Gastroesophageal sphincter (tissue), 4 donors: ENCODE measurements at regions not wholly inside any gene's neighbourhood (a gene's known extent, or its start where the extent isn't known, plus 50 kb on each side); places are given as distances from the start of the nearest gene placed in this dataset.

Experiments
- ATAC-seq: fragments of 150-250 bp; one replicate; pipeline ENCODE4 v1.9.1; 2016; ENCODE audit warnings: mild to moderate bottlenecking, moderate library complexity
- H3K27ac ChIP-seq, 4 donors: fragments of 200-600 bp; sonication (generic) in 3 of 4; 1 replicate in 3 of 4; 2 replicates in 1 of 4; pipeline ENCODE4 v1.5.1; 2016 to 2019
- H3K27me3 ChIP-seq: fragments of 200-600 bp; sonication (generic); one replicate; pipeline ENCODE4 v1.5.1; 2019
- H3K36me3 ChIP-seq, 2 donors: fragments of 200-600 bp; sonication (generic); one replicate each; pipeline ENCODE4 v1.5.1; 2019; ENCODE audit warnings: control low read depth in 1 of 2
- H3K4me1 ChIP-seq, 3 donors: fragments of 200-600 bp; sonication (generic); 1 replicate in 2 of 3; 2 replicates in 1 of 3; pipeline ENCODE4 v1.5.1; 2016 to 2019; ENCODE audit warnings: control low read depth in 2 of 3
- H3K4me3 ChIP-seq, 2 donors: fragments of 200-600 bp; sonication (generic); one replicate each; pipeline ENCODE4 v1.5.1; 2019; ENCODE audit warnings: mild to moderate bottlenecking in 1 of 2, moderate library complexity in 1 of 2
- H3K9me3 ChIP-seq, 3 donors: fragments of 200-600 bp; sonication (generic); one replicate each; pipeline ENCODE4 v1.5.1; 2017 to 2019; ENCODE audit warnings: control low read depth in 2 of 3
- CTCF ChIP-seq, 4 experiments: fragments of 200-600 bp in 2 of 4; fragments of 450-650 bp in 2 of 4; sonication (generic) in 1 of 4; IDR thresholded peaks; one replicate each; pipeline ENCODE4 v1.5.1; 2017 to 2019; ENCODE audit warnings: antibody characterized with exemption in 4 of 4, mild to moderate bottlenecking in 2 of 4, moderate library complexity in 2 of 4
- EP300 ChIP-seq: sonication (generic); formaldehyde crosslinking; IDR thresholded peaks from one replicate; pipeline ENCODE4 v1.6.1; 2017; ENCODE audit warnings: antibody characterized with exemption, mild to moderate bottlenecking
- POLR2A ChIP-seq, 2 donors: fragments of 450-650 bp; IDR thresholded peaks; one replicate each; pipeline ENCODE4 v1.6.1; 2017; ENCODE audit warnings: antibody characterized with exemption in 2 of 2, mild to moderate bottlenecking in 2 of 2, moderate library complexity in 1 of 2
- POLR2AphosphoS5 ChIP-seq: sonication (generic); formaldehyde crosslinking; IDR thresholded peaks from one replicate; pipeline ENCODE4 v1.6.1; 2017; ENCODE audit warnings: antibody characterized with exemption
- WGBS, 2 donors: methylation state at CpG; one replicate each; pipeline ENCODE4 v1.1.5; 2018; ENCODE audit warnings: low coverage in 1 of 2; 5-methylcytosine and 5-hydroxymethylcytosine counted together

- Histone ChIP-seq H3K36me3 (no peaks in the 10 kb centered on the region), H3K4me1 (no peaks in the 10 kb centered on the region), H3K27ac (no peak overlapping the region), H3K27me3 (no peaks in the 10 kb centered on the region), H3K4me3 (no peak overlapping the region), H3K9me3 (no peaks in the 10 kb centered on the region)
- TF ChIP-seq POLR2A (IDR thresholded peaks at IDR 0.05) (no peak), EP300 (no peak), POLR2AphosphoS5 (no peak), CTCF (IDR thresholded peaks at IDR 0.05) (no peak)
- WGBS, 2 donors = 85 to 88% methylated on average over 4 to 5 of the region's 5 CpGs
- ATAC-seq = no peak
Measured at GRCh38 chr13:108034909-108035410, 180.4 kb downstream of the LIG4 start.

GRCh38 chr13:108033800-108034707 is 181.3 kb downstream of the LIG4 start:
- Histone ChIP-seq H3K27me3 (no peaks in the 10 kb centered on the region), H3K9me3 (no peaks in the 10 kb centered on the region), H3K4me3 (no peak overlapping the region), H3K27ac (no peak overlapping the region), H3K4me1 (no peaks in the 10 kb centered on the region), H3K36me3 (no peaks in the 10 kb centered on the region)
- ATAC-seq = no peak
- TF ChIP-seq EP300 = no peak
- TF ChIP-seq POLR2AphosphoS5 = no peak
- no peak for TF ChIP-seq CTCF (IDR thresholded peaks at IDR 0.05)
- no peak for TF ChIP-seq POLR2A (IDR thresholded peaks at IDR 0.05)
- WGBS, 2 donors = 51 to 69% methylated on average over 3 of the region's 3 CpGs

- WGBS, 2 donors = 67 to 76% methylated on average over 5 of the region's 5 CpGs
- Histone ChIP-seq H3K36me3 (no peaks in the 10 kb centered on the region), H3K9me3 (no peaks in the 10 kb centered on the region), H3K27me3 (no peaks in the 10 kb centered on the region), H3K4me1 (no peaks in the 10 kb centered on the region), H3K4me3 (no peak overlapping the region), H3K27ac (no peak overlapping the region)
- ATAC-seq = no peak
- TF ChIP-seq CTCF (IDR thresholded peaks at IDR 0.05) (no peak), EP300 (no peak), POLR2AphosphoS5 (no peak), POLR2A (IDR thresholded peaks at IDR 0.05) (no peak)
Measured at GRCh38 chr13:108031865-108032264, 183.5 kb downstream of the LIG4 start.

GRCh38 chr13:108030769-108031168 is 184.6 kb downstream of the LIG4 start:
- ATAC-seq = no peak
- no peak overlapping the region for H3K4me3 ChIP-seq
- no peaks in the 10 kb centered on the region for H3K9me3 ChIP-seq
- H3K4me1 ChIP-seq = no peaks in the 10 kb centered on the region
- no peak overlapping the region for H3K27ac ChIP-seq
- no peak for TF ChIP-seq EP300
- TF ChIP-seq POLR2AphosphoS5 = no peak
- TF ChIP-seq POLR2A (IDR thresholded peaks at IDR 0.05) = no peak
- TF ChIP-seq CTCF (IDR thresholded peaks at IDR 0.05) = no peak
- H3K27me3 ChIP-seq = no peaks in the 10 kb centered on the region
- H3K36me3 ChIP-seq = no peaks in the 10 kb centered on the region
- WGBS, 2 donors = 14 to 30% methylated on average over 1 of the region's 1 CpG
